ENCODE measurements at regions not wholly inside any gene's neighbourhood (a gene's known extent, or its start where the extent isn't known, plus 50 kb on each side); places are given as distances from the start of the nearest gene placed in this dataset.

DNA sequence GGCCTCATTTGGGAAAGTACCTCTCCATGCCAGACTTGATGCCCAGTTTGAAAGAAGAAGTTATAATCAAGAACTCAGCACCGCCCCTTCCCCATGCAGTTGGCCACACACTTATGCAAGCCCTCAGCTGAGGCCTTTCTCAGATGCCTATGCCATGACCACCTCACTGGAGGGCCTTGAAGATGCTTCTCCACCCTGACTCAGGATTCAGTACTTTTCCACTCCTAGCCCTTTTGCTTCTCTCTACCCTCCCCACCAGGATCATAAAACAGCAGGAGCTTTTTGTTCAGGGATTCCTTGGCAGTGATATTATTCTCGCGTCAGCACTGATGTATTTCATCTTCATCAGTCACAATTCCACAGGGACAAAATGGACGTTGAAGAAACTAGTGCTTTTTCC lies 313.5 kb downstream of the PYDC2 start (continued):
- TF ChIP-seq, protein P1, sequence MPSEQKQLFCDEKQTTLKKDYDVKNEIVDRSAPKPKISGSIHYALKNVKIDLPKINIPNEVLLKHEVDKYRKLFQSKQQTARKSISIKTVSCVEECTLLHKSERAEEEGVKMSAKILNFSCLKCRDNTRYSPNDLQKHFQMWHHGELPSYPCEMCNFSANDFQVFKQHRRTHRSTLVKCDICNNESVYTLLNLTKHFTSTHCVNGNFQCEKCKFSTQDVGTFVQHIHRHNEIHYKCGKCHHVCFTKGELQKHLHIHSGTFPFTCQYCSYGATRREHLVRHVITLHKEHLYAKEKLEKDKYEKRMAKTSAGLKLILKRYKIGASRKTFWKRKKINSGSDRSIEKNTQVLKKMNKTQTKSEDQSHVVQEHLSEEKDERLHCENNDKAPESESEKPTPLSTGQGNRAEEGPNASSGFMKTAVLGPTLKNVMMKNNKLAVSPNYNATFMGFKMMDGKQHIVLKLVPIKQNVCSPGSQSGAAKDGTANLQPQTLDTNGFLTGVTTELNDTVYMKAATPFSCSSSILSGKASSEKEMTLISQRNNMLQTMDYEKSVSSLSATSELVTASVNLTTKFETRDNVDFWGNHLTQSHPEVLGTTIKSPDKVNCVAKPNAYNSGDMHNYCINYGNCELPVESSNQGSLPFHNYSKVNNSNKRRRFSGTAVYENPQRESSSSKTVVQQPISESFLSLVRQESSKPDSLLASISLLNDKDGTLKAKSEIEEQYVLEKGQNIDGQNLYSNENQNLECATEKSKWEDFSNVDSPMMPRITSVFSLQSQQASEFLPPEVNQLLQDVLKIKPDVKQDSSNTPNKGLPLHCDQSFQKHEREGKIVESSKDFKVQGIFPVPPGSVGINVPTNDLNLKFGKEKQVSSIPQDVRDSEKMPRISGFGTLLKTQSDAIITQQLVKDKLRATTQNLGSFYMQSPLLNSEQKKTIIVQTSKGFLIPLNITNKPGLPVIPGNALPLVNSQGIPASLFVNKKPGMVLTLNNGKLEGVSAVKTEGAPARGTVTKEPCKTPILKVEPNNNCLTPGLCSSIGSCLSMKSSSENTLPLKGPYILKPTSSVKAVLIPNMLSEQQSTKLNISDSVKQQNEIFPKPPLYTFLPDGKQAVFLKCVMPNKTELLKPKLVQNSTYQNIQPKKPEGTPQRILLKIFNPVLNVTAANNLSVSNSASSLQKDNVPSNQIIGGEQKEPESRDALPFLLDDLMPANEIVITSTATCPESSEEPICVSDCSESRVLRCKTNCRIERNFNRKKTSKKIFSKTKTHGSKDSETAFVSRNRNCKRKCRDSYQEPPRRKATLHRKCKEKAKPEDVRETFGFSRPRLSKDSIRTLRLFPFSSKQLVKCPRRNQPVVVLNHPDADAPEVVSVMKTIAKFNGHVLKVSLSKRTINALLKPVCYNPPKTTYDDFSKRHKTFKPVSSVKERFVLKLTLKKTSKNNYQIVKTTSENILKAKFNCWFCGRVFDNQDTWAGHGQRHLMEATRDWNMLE (tag by site-specific recombination; conservative IDR thresholded peaks at IDR 0.05; ENCODE audit: low read depth), result peak; percentile 50
- TF ChIP-seq ZNF274 (IDR thresholded peaks at IDR 0.05; ENCODE audit: low read length), result no peak
- no peak for TF ChIP-seq ZNF274 (tag by site-specific recombination; IDR thresholded peaks at IDR 0.05; ENCODE audit: borderline replicate concordance)
- TF ChIP-seq, protein P2, sequence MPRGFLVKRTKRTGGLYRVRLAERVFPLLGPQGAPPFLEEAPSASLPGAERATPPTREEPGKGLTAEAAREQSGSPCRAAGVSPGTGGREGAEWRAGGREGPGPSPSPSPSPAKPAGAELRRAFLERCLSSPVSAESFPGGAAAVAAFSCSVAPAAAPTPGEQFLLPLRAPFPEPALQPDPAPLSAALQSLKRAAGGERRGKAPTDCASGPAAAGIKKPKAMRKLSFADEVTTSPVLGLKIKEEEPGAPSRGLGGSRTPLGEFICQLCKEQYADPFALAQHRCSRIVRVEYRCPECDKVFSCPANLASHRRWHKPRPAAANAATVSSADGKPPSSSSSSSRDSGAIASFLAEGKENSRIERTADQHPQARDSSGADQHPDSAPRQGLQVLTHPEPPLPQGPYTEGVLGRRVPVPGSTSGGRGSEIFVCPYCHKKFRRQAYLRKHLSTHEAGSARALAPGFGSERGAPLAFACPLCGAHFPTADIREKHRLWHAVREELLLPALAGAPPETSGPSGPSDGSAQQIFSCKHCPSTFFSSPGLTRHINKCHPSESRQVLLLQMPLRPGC (tag by site-specific recombination; IDR thresholded peaks at IDR 0.05), result peak; percentile 94
- TF ChIP-seq WT1 (tag by site-specific recombination; IDR thresholded peaks at IDR 0.05), result 0 out of 2 replicates have a peak, but pooled peaks have one; percentile 11
- TF ChIP-seq MZF1 (tag by site-specific recombination; IDR thresholded peaks at IDR 0.05; ENCODE audit: borderline replicate concordance), result peak; percentile 67; the same call in 1 of the 2 replicates
- no peak for TF ChIP-seq ZNF138 (tag by site-specific recombination; IDR thresholded peaks at IDR 0.05; ENCODE audit: borderline replicate concordance)
- TF ChIP-seq, protein P3, sequence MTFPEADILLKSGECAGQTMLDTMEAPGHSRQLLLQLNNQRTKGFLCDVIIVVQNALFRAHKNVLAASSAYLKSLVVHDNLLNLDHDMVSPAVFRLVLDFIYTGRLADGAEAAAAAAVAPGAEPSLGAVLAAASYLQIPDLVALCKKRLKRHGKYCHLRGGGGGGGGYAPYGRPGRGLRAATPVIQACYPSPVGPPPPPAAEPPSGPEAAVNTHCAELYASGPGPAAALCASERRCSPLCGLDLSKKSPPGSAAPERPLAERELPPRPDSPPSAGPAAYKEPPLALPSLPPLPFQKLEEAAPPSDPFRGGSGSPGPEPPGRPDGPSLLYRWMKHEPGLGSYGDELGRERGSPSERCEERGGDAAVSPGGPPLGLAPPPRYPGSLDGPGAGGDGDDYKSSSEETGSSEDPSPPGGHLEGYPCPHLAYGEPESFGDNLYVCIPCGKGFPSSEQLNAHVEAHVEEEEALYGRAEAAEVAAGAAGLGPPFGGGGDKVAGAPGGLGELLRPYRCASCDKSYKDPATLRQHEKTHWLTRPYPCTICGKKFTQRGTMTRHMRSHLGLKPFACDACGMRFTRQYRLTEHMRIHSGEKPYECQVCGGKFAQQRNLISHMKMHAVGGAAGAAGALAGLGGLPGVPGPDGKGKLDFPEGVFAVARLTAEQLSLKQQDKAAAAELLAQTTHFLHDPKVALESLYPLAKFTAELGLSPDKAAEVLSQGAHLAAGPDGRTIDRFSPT (tag by site-specific recombination; IDR thresholded peaks at IDR 0.05), result peak; percentile 70
- no peak for TF ChIP-seq ZNF560 (tag by site-specific recombination; IDR thresholded peaks at IDR 0.05; ENCODE audit: borderline replicate concordance)
- TF ChIP-seq ZNF366 (tag by site-specific recombination; conservative IDR thresholded peaks at IDR 0.05), result peak; percentile 90
- TF ChIP-seq ZNF394 (tag by site-specific recombination; IDR thresholded peaks at IDR 0.05; ENCODE audit: borderline replicate concordance), result peak; percentile 90
- peak; percentile 58; the same call in 1 of the 2 replicates for TF ChIP-seq ZNF202 (tag by site-specific recombination; IDR thresholded peaks at IDR 0.05; ENCODE audit: borderline replicate concordance)
- peak; percentile 43; the same call in 1 of the 2 replicates for TF ChIP-seq GFI1B (tag by site-specific recombination; IDR thresholded peaks at IDR 0.05)
- peak; percentile 82 for TF ChIP-seq ZNF324 (tag by site-specific recombination; IDR thresholded peaks at IDR 0.05)
- no peak for TF ChIP-seq ZNF677 (tag by site-specific recombination; IDR thresholded peaks at IDR 0.05)
- TF ChIP-seq ZNF664 (tag by site-specific recombination; IDR thresholded peaks at IDR 0.05), result 0 out of 2 replicates have a peak, but pooled peaks have one; percentile 8
- TF ChIP-seq HOXD13 (CRISPR knock-in tag; IDR thresholded peaks at IDR 0.05; ENCODE audit: borderline replicate concordance), result peak; percentile 97
- TF ChIP-seq, protein P4, sequence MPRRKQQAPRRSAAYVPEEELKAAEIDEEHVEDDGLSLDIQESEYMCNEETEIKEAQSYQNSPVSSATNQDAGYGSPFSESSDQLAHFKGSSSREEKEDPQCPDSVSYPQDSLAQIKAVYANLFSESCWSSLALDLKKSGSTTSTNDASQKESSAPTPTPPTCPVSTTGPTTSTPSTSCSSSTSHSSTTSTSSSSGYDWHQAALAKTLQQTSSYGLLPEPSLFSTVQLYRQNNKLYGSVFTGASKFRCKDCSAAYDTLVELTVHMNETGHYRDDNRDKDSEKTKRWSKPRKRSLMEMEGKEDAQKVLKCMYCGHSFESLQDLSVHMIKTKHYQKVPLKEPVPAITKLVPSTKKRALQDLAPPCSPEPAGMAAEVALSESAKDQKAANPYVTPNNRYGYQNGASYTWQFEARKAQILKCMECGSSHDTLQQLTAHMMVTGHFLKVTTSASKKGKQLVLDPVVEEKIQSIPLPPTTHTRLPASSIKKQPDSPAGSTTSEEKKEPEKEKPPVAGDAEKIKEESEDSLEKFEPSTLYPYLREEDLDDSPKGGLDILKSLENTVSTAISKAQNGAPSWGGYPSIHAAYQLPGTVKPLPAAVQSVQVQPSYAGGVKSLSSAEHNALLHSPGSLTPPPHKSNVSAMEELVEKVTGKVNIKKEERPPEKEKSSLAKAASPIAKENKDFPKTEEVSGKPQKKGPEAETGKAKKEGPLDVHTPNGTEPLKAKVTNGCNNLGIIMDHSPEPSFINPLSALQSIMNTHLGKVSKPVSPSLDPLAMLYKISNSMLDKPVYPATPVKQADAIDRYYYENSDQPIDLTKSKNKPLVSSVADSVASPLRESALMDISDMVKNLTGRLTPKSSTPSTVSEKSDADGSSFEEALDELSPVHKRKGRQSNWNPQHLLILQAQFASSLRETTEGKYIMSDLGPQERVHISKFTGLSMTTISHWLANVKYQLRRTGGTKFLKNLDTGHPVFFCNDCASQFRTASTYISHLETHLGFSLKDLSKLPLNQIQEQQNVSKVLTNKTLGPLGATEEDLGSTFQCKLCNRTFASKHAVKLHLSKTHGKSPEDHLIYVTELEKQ (tag by site-specific recombination; IDR thresholded peaks at IDR 0.05; ENCODE audit: borderline replicate concordance), result no peak
- TF ChIP-seq ZNF121 (tag by site-specific recombination; IDR thresholded peaks at IDR 0.05), result no peak
- TF ChIP-seq, protein P5, sequence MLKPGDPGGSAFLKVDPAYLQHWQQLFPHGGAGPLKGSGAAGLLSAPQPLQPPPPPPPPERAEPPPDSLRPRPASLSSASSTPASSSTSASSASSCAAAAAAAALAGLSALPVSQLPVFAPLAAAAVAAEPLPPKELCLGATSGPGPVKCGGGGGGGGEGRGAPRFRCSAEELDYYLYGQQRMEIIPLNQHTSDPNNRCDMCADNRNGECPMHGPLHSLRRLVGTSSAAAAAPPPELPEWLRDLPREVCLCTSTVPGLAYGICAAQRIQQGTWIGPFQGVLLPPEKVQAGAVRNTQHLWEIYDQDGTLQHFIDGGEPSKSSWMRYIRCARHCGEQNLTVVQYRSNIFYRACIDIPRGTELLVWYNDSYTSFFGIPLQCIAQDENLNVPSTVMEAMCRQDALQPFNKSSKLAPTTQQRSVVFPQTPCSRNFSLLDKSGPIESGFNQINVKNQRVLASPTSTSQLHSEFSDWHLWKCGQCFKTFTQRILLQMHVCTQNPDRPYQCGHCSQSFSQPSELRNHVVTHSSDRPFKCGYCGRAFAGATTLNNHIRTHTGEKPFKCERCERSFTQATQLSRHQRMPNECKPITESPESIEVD (tag by site-specific recombination; IDR thresholded peaks at IDR 0.05), result peak; percentile 83
- TF ChIP-seq, protein P6, sequence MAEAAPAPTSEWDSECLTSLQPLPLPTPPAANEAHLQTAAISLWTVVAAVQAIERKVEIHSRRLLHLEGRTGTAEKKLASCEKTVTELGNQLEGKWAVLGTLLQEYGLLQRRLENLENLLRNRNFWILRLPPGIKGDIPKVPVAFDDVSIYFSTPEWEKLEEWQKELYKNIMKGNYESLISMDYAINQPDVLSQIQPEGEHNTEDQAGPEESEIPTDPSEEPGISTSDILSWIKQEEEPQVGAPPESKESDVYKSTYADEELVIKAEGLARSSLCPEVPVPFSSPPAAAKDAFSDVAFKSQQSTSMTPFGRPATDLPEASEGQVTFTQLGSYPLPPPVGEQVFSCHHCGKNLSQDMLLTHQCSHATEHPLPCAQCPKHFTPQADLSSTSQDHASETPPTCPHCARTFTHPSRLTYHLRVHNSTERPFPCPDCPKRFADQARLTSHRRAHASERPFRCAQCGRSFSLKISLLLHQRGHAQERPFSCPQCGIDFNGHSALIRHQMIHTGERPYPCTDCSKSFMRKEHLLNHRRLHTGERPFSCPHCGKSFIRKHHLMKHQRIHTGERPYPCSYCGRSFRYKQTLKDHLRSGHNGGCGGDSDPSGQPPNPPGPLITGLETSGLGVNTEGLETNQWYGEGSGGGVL (tag by site-specific recombination; IDR thresholded peaks at IDR 0.05), result peak; percentile 75
- peak; percentile 37; the same call in 1 of the 2 replicates for TF ChIP-seq YY1 (tag by site-specific recombination; IDR thresholded peaks at IDR 0.05)
- peak; percentile 19; the same call in 1 of the 2 replicates for TF ChIP-seq ZNF341 (tag by site-specific recombination; IDR thresholded peaks at IDR 0.05; ENCODE audit: low read depth)
- no peak for TF ChIP-seq GLI4 (tag by site-specific recombination; IDR thresholded peaks at IDR 0.05)

All from HEK293 (cell line).